NCI-H146 treated with DMSO at 0.1 percent for 48 hours (cell line): ENCODE measurements at regions not wholly inside any gene's neighbourhood (a gene's known extent, or its start where the extent isn't known, plus 50 kb on each side); places are given as distances from the start of the nearest gene placed in this dataset.

Experiments used
- DNase-seq: peaks from one replicate; lab custom pipeline; 2025; ENCODE audit not compliant: unreplicated experiment; lab: John Stamatoyannopoulos, UW

GRCh38 chr1:182295697-182296096 lies 95.9 kb downstream of the GLUL start:
- no peak for DNase-seq

GRCh38 chr1:182293119-182293589 lies 98.4 kb downstream of the GLUL start:
- DNase-seq: no peak

GRCh38 chr1:182292193-182292741 lies 99.3 kb downstream of the GLUL start:
- no peak for DNase-seq

- DNase-seq: no peak
These were observed 99.9 kb downstream of the GLUL start for GRCh38 chr1:182291584-182292192.

GRCh38 chr1:182288749-182289604 lies 102.6 kb downstream of the GLUL start:
- DNase-seq: no peak

- DNase-seq: no peak
These were observed 104.8 kb downstream of the GLUL start for GRCh38 chr1:182286761-182287160.

GRCh38 chr1:182283746-182284544 lies 107.6 kb downstream of the GLUL start:
- DNase-seq: no peak

- DNase-seq: no peak
These were observed 110.0 kb downstream of the GLUL start for GRCh38 chr1:182281541-182281940.

GRCh38 chr1:182280504-182280900 lies 111.1 kb downstream of the GLUL start:
- no peak for DNase-seq

GRCh38 chr1:182279724-182280503 lies 111.7 kb downstream of the GLUL start:
- DNase-seq: no peak

- DNase-seq: no peak
These were observed 112.3 kb downstream of the GLUL start for GRCh38 chr1:182279302-182279701.

GRCh38 chr1:182278144-182279054 lies 113.2 kb downstream of the GLUL start:
- DNase-seq: no peak

- DNase-seq: no peak
These were observed 116.3 kb downstream of the GLUL start for GRCh38 chr1:182275271-182275670.

GRCh38 chr1:182274618-182275017 lies 117.0 kb downstream of the GLUL start:
- no peak for DNase-seq

GRCh38 chr1:182270731-182271130 lies 120.9 kb downstream of the GLUL start:
- no peak for DNase-seq

GRCh38 chr1:182269097-182269496 lies 122.5 kb downstream of the GLUL start:
- DNase-seq: no peak

GRCh38 chr1:182268669-182269068 lies 122.9 kb downstream of the GLUL start:
- no peak for DNase-seq

GRCh38 chr1:182264185-182264584 lies 127.4 kb downstream of the GLUL start:
- no peak for DNase-seq

- DNase-seq: no peak
These were observed 127.9 kb downstream of the GLUL start for GRCh38 chr1:182263706-182264105.
